Aorta (tissue), 5 donors: ENCODE measurements at regions not wholly inside any gene's neighbourhood (a gene's known extent, or its start where the extent isn't known, plus 50 kb on each side); places are given as distances from the start of the nearest gene placed in this dataset.

Experiments used
- ATAC-seq: fragments of 200-7000 bp; cut with Tn5 transposase; one replicate; pipeline ENCODE4 v1.9.1; 2022; ENCODE audit warnings: moderate library complexity; ENCODE audit not compliant: low FRiP score
- DNase-seq, 2 donors: peaks; one replicate each; pipeline ENCODE4 v3.0.0-alpha.2; 2020
- H3K27ac ChIP-seq, 2 donors: one replicate each; pipeline ENCODE4 v1.5.1; 2013; ENCODE audit warnings: low read length in 2 of 2, mild to moderate bottlenecking in 2 of 2, moderate library complexity in 2 of 2, control low read depth in 1 of 2, inconsistent platforms in 1 of 2, low read depth in 1 of 2
- H3K27me3 ChIP-seq, 2 donors: one replicate each; pipeline ENCODE4 v1.6.1; 2013; ENCODE audit warnings: control low read depth in 1 of 2, low read length in 1 of 2, mild to moderate bottlenecking in 1 of 2, moderate library complexity in 1 of 2; ENCODE audit not compliant: insufficient read depth in 2 of 2, control insufficient read depth in 1 of 2
- H3K36me3 ChIP-seq, 2 donors: one replicate each; pipeline ENCODE4 v1.6.1; 2013; ENCODE audit warnings: control low read depth in 1 of 2, low read length in 1 of 2, mild to moderate bottlenecking in 1 of 2; ENCODE audit not compliant: insufficient read depth in 2 of 2, control insufficient read depth in 1 of 2
- H3K4me1 ChIP-seq, 2 donors: one replicate each; pipeline ENCODE4 v1.6.1; 2013; ENCODE audit warnings: low read length in 2 of 2, control low read depth in 1 of 2, mild to moderate bottlenecking in 1 of 2, moderate library complexity in 1 of 2; ENCODE audit not compliant: insufficient read depth in 2 of 2, control insufficient read depth in 1 of 2
- H3K4me3 ChIP-seq, 2 donors: one replicate each; pipeline ENCODE4 v1.5.1; 2013; ENCODE audit warnings: low read length in 2 of 2, control low read depth in 1 of 2, mild to moderate bottlenecking in 1 of 2
- H3K9me3 ChIP-seq: one replicate; pipeline ENCODE4 v1.6.1; 2013; ENCODE audit warnings: mild to moderate bottlenecking, low read length; ENCODE audit not compliant: control insufficient read depth
- WGBS, 2 donors: extraction: QIAGEN DNeasy Blood & Tissue Kit; methylation state at CpG; one replicate each; pipeline ENCODE4 v1.1.7; 2013; 5-methylcytosine and 5-hydroxymethylcytosine counted together
- intact Hi-C, 2 donors: fragments of 100-400 bp; cut with DNase I; formaldehyde crosslinking; loops; one replicate each; pipeline versions ENCODE4 v1.14.2 to v1.15.0; 2022
- donor health status: healthy with polysubstance abuse.
- donor health status: Bipolar disorder and iron deficiency.
- donor health status: DM: no; HTN: no; CAD: no.
- donor health status: DM: no; HTN: no; CAD: no.
- donor health status: DM: yes; HTN: yes; CAD: no.

GRCh38 chr7:46432708-46433107 is 511.6 kb upstream of the IGFBP3 start:
- no peaks in the 10 kb centered on the region for H3K4me1 ChIP-seq
- WGBS, 2 donors: 65 to 71% methylated on average over 4 of the region's 4 CpGs
- H3K27me3 ChIP-seq: no peaks in the 10 kb centered on the region
- no peak overlapping the region for H3K4me3 ChIP-seq
- intact Hi-C loops: no loop called here
- ATAC-seq: no peak
- no peak for DNase-seq
- no peak overlapping the region for H3K27ac ChIP-seq
- H3K36me3 ChIP-seq: no peaks in the 10 kb centered on the region
- no peaks in the 10 kb centered on the region for H3K9me3 ChIP-seq

GRCh38 chr7:46428295-46428694 is 507.2 kb upstream of the IGFBP3 start:
- no peak for ATAC-seq
- no peaks in the 10 kb centered on the region for H3K36me3 ChIP-seq
- no peak for DNase-seq
- intact Hi-C loops: no loop called here
- peaks cover 0 to 1% of the 10 kb centered on the region in 2 donors for H3K4me1 ChIP-seq
- no peak overlapping the region for H3K27ac ChIP-seq
- peaks cover 1% of the 10 kb centered on the region for H3K9me3 ChIP-seq
- H3K4me3 ChIP-seq: no peak overlapping the region
- H3K27me3 ChIP-seq: no peaks in the 10 kb centered on the region

GRCh38 chr7:46424934-46425333 is 503.9 kb upstream of the IGFBP3 start:
- Histone ChIP-seq H3K4me3 (no peak overlapping the region), H3K27ac (no peak overlapping the region), H3K9me3 (peaks cover 1% of the 10 kb centered on the region), H3K36me3 (no peaks in the 10 kb centered on the region), H3K4me1 (peaks cover 0 to 1% of the 10 kb centered on the region in 2 donors), H3K27me3 (no peaks in the 10 kb centered on the region)
- ATAC-seq (no peak), DNase-seq (no peak)
- 95% methylated on average over 1 of the region's 1 CpG for WGBS, 2 donors
- intact Hi-C loops: no loop called here

GRCh38 chr7:46421441-46422230 is 500.6 kb upstream of the IGFBP3 start:
- H3K36me3 ChIP-seq: no peaks in the 10 kb centered on the region
- no peak for DNase-seq
- no peak for ATAC-seq
- H3K27ac ChIP-seq: no peak overlapping the region
- intact Hi-C loops: no loop called here
- peaks cover 1% of the 10 kb centered on the region for H3K9me3 ChIP-seq
- 64 to 68% methylated on average over 2 of the region's 2 CpGs for WGBS, 2 donors
- H3K27me3 ChIP-seq: no peaks in the 10 kb centered on the region
- no peak overlapping the region for H3K4me3 ChIP-seq
- H3K4me1 ChIP-seq: peaks cover 0 to 1% of the 10 kb centered on the region in 2 donors

GRCh38 chr7:46414946-46415345 is 493.9 kb upstream of the IGFBP3 start:
- H3K4me3 ChIP-seq: no peak overlapping the region
- 23 to 33% methylated on average over 2 of the region's 2 CpGs for WGBS, 2 donors
- H3K27me3 ChIP-seq: no peaks in the 10 kb centered on the region
- intact Hi-C loops: no loop called here
- no peaks in the 10 kb centered on the region for H3K4me1 ChIP-seq
- ATAC-seq: no peak
- DNase-seq: no peak
- H3K27ac ChIP-seq: no peak overlapping the region
- H3K36me3 ChIP-seq: no peaks in the 10 kb centered on the region
- no peaks in the 10 kb centered on the region for H3K9me3 ChIP-seq

GRCh38 chr7:46411236-46411635 is 490.2 kb upstream of the IGFBP3 start:
- Histone ChIP-seq H3K4me3 (no peak overlapping the region), H3K36me3 (no peaks in the 10 kb centered on the region), H3K9me3 (no peaks in the 10 kb centered on the region), H3K27me3 (no peaks in the 10 kb centered on the region), H3K27ac (no peak overlapping the region), H3K4me1 (no peaks in the 10 kb centered on the region)
- intact Hi-C loops: no loop called here
- no peak for DNase-seq
- ATAC-seq: no peak

- intact Hi-C loops: no loop called here
- ATAC-seq: no peak
- Histone ChIP-seq H3K9me3 (peaks cover 1% of the 10 kb centered on the region), H3K36me3 (no peaks in the 10 kb centered on the region), H3K4me3 (no peak overlapping the region), H3K27ac (no peak overlapping the region), H3K4me1 (no peaks in the 10 kb centered on the region), H3K27me3 (no peaks in the 10 kb centered on the region)
- DNase-seq: no peak
- 85 to 88% methylated on average over 1 of the region's 1 CpG for WGBS, 2 donors
These were observed 486.1 kb upstream of the IGFBP3 start for GRCh38 chr7:46407125-46407524.

- ATAC-seq (no peak), DNase-seq (no peak)
- H3K4me1 ChIP-seq: no peaks in the 10 kb centered on the region
- 70 to 75% methylated on average over 3 of the region's 3 CpGs for WGBS, 2 donors
- H3K4me3 ChIP-seq: no peak overlapping the region
- no peaks in the 10 kb centered on the region for H3K9me3 ChIP-seq
- H3K27ac ChIP-seq: no peak overlapping the region
- intact Hi-C loops: no loop called here
- H3K36me3 ChIP-seq: no peaks in the 10 kb centered on the region
- no peaks in the 10 kb centered on the region for H3K27me3 ChIP-seq
These were observed 476.5 kb upstream of the IGFBP3 start for GRCh38 chr7:46397591-46397990.

GRCh38 chr7:46396481-46396880 is 475.4 kb upstream of the IGFBP3 start:
- H3K27me3 ChIP-seq: no peaks in the 10 kb centered on the region
- WGBS, 2 donors: 67 to 72% methylated on average over 7 of the region's 7 CpGs
- intact Hi-C loops: no loop called here

More at GRCh38 chr7:46396481-46396880, 475.4 kb upstream of the IGFBP3 start:
- no peaks in the 10 kb centered on the region for H3K9me3 ChIP-seq
- no peaks in the 10 kb centered on the region for H3K4me1 ChIP-seq
- ATAC-seq: no peak
- DNase-seq: no peak
- H3K27ac ChIP-seq: no peak overlapping the region
- H3K4me3 ChIP-seq: no peak overlapping the region
- no peaks in the 10 kb centered on the region for H3K36me3 ChIP-seq
